ENCODE measurements at regions not wholly inside any gene's neighbourhood (a gene's known extent, or its start where the extent isn't known, plus 50 kb on each side); places are given as distances from the start of the nearest gene placed in this dataset.

- Mint-ChIP-seq H3K27me3 (ENCODE audit: insufficient read depth, low read depth, poor library complexity) (no peaks in the 10 kb centered on the region), H3K4me1 (peaks cover 11% of the 10 kb centered on the region; the same call in 2 of the 3 replicates), H3K27ac (peak overlapping the region; percentile 23; the same call in 1 of the 2 replicates), H3K4me3 (no peak overlapping the region), H3K9me3 (no peaks in the 10 kb centered on the region), H3K36me3 (ENCODE audit: low read depth) (no peaks in the 10 kb centered on the region)
- no peaks in the 10 kb centered on the region for H3K36me3 ChIP-seq (ENCODE audit: insufficient read depth)
- H2AFZ ChIP-seq: peak overlapping the region; percentile 45; the same call in 1 of the 2 replicates
- peaks cover 7% of the 10 kb centered on the region; the same call in 1 of the 2 replicates for H3K4me1 ChIP-seq (ENCODE audit: insufficient read depth)
- no peaks in the 10 kb centered on the region for H4K20me1 ChIP-seq (replicated peaks; ENCODE audit: insufficient read depth)
- no peak for ATAC-seq
- H3K27me3 ChIP-seq (ENCODE audit: insufficient read depth): no peaks in the 10 kb centered on the region
- H3F3A ChIP-seq (replicated peaks; ENCODE audit: low read depth): no peaks in the 10 kb centered on the region
- no peaks in the 10 kb centered on the region; the same call in 1 of the 2 replicates for H3K9me2 ChIP-seq (ENCODE audit: insufficient read depth)
- H3K79me2 ChIP-seq (replicated peaks; ENCODE audit: insufficient read depth): no peaks in the 10 kb centered on the region
- H3K27ac ChIP-seq (ENCODE audit: low read depth): no peak overlapping the region
- H3K4me3 ChIP-seq: no peak overlapping the region
- no peak overlapping the region for H3K4me2 ChIP-seq
- no peak for TF ChIP-seq CREB1 (CRISPR knock-in tag; IDR thresholded peaks at IDR 0.05; ENCODE audit: low read depth)
- no peak for TF ChIP-seq REST (IDR thresholded peaks at IDR 0.05; ENCODE audit: unreplicated experiment)
- TF ChIP-seq ZNF331 (CRISPR knock-in tag; IDR thresholded peaks at IDR 0.05; ENCODE audit: low read depth): no peak
- TF ChIP-seq ETS1 (IDR thresholded peaks at IDR 0.05): no peak
- TF ChIP-seq POLR2AphosphoS5 (IDR thresholded peaks at IDR 0.05; ENCODE audit: low read depth): no peak
- no peak for TF ChIP-seq JUNB (IDR thresholded peaks at IDR 0.05; ENCODE audit: unreplicated experiment)
- DNase-seq (ENCODE audit: low spot score): no peak
Measured at GRCh38 chr4:96016634-96017299, 176.9 kb downstream of the PDHA2 start.

- no peaks in the 10 kb centered on the region for H3K27me3 ChIP-seq (ENCODE audit: insufficient read depth)
- H3K79me2 ChIP-seq (replicated peaks; ENCODE audit: insufficient read depth): no peaks in the 10 kb centered on the region
- H3K4me3 Mint-ChIP-seq: no peak overlapping the region
- DNase-seq (ENCODE audit: low spot score) (no peak), ATAC-seq (no peak)
- no peaks in the 10 kb centered on the region for H4K20me1 ChIP-seq (replicated peaks; ENCODE audit: insufficient read depth)
- no peaks in the 10 kb centered on the region; the same call in 2 of the 3 replicates for H3K9me3 Mint-ChIP-seq
- no peaks in the 10 kb centered on the region for H3F3A ChIP-seq (replicated peaks; ENCODE audit: low read depth)
- no peaks in the 10 kb centered on the region for H3K4me1 ChIP-seq (ENCODE audit: insufficient read depth)
- no peak overlapping the region for H3K27ac Mint-ChIP-seq
- no peaks in the 10 kb centered on the region for H3K4me1 Mint-ChIP-seq
- H3K4me2 ChIP-seq: no peak overlapping the region
- no peak overlapping the region for H3K4me3 ChIP-seq
- no peaks in the 10 kb centered on the region for H3K36me3 ChIP-seq (ENCODE audit: insufficient read depth)
- no peaks in the 10 kb centered on the region for H3K27me3 Mint-ChIP-seq (ENCODE audit: insufficient read depth, low read depth, poor library complexity)
- TF ChIP-seq STAT1 (IDR thresholded peaks at IDR 0.05; ENCODE audit: unreplicated experiment): no peak
- no peaks in the 10 kb centered on the region for H3K36me3 Mint-ChIP-seq (ENCODE audit: low read depth)
- no peak overlapping the region for H2AFZ ChIP-seq
- no peak overlapping the region for H3K27ac ChIP-seq (ENCODE audit: low read depth)
- H3K9me2 ChIP-seq (ENCODE audit: insufficient read depth): peaks cover 10% of the 10 kb centered on the region
Measured at GRCh38 chr4:96025011-96025410, 185.1 kb downstream of the PDHA2 start.

All from GM23338 (cell line).